Type B pancreatic cell (in vitro differentiated cells): ENCODE measurements at regions not wholly inside any gene's neighbourhood (a gene's known extent, or its start where the extent isn't known, plus 50 kb on each side); places are given as distances from the start of the nearest gene placed in this dataset.
"Not testable (repeated sequence)": the region's sequence is repeated elsewhere in the genome, so short reads cannot be mapped to it uniquely, and the experiment has no call there.

Experiments used
- DNase-seq: peaks from one replicate; pipeline ENCODE4 v3.0.0; 2021; ENCODE audit warnings: mixed read lengths; ENCODE audit not compliant: unreplicated experiment; ENCODE audit errors: extremely low spot score
- H3K27ac Mint-ChIP-seq: 2 replicates; pipeline ENCODE4 v1.8.0; 2021; ENCODE audit warnings: mild to moderate bottlenecking, mixed read lengths
- H3K27me3 Mint-ChIP-seq: 2 replicates; pipeline ENCODE4 v1.8.0; 2021; ENCODE audit warnings: mixed read lengths
- H3K36me3 Mint-ChIP-seq: 2 replicates; pipeline ENCODE4 v1.8.0; 2021; ENCODE audit warnings: mixed read lengths
- H3K4me1 Mint-ChIP-seq: one replicate; pipeline ENCODE4 v1.8.0; 2021; ENCODE audit warnings: mixed read lengths; ENCODE audit not compliant: unreplicated experiment
- H3K4me3 Mint-ChIP-seq: 2 replicates; pipeline ENCODE4 v1.8.0; 2021; ENCODE audit warnings: mild to moderate bottlenecking, mixed read lengths
- H3K9me3 Mint-ChIP-seq: 2 replicates; pipeline ENCODE4 v1.8.0; 2021; ENCODE audit warnings: mixed read lengths
- TF ChIP-seq, protein P1 (sequence below): fragments of 200-600 bp; sonication (generic); conservative IDR thresholded peaks from 2 replicates; pipeline ENCODE4 v1.5.0; 2021; ENCODE audit warnings: antibody characterized with exemption, mild to moderate bottlenecking

DNA sequence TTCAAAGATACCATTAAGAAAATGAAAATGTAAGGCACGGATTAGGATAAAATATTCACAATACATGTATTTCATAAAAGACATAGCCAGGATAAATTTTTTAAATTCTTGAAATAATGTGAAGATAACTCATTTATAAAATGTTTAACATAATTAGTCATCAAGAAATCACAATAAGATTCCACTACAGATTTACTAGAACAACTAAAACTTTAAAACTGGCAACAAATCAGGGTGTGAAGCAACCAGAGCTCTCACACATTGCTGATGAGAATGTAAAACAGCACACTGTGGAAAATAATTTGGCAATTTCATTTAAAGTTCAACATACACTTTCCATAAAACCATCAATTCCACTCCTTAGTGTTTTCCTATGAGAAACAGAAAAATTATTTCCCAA, 89.6 kb upstream of the UBE2E3 start:
- H3K27ac Mint-ChIP-seq = no peak overlapping the region
- H3K27me3 Mint-ChIP-seq = no peaks in the 10 kb centered on the region
- H3K4me3 Mint-ChIP-seq = no peak overlapping the region

DNA sequence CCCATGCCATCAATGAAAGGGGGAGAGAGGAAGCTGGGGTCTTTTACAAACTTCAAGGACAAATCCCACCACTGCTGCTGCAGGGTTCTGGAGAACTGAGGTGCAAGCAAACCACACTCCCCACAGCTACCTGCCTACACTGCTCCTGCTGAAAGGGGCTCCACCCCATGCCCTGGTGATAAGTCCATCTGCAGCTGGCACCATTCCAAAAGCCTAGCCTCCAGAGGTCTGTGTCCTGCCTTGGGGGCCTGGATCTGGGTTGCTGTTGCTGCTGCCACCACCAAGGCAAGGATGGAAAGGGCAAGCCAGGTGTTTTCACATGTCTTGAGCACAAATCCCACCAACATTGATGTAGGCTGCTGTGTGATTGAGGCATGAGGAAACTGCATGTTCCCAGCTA, 97.4 kb upstream of the UBE2E3 start:
- TF ChIP-seq, protein P1, sequence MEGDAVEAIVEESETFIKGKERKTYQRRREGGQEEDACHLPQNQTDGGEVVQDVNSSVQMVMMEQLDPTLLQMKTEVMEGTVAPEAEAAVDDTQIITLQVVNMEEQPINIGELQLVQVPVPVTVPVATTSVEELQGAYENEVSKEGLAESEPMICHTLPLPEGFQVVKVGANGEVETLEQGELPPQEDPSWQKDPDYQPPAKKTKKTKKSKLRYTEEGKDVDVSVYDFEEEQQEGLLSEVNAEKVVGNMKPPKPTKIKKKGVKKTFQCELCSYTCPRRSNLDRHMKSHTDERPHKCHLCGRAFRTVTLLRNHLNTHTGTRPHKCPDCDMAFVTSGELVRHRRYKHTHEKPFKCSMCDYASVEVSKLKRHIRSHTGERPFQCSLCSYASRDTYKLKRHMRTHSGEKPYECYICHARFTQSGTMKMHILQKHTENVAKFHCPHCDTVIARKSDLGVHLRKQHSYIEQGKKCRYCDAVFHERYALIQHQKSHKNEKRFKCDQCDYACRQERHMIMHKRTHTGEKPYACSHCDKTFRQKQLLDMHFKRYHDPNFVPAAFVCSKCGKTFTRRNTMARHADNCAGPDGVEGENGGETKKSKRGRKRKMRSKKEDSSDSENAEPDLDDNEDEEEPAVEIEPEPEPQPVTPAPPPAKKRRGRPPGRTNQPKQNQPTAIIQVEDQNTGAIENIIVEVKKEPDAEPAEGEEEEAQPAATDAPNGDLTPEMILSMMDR = no peak
- Mint-ChIP-seq H3K9me3 (no peaks in the 10 kb centered on the region), H3K4me1 (no peaks in the 10 kb centered on the region)

More for the DNA sequence above, 89.6 kb upstream of the UBE2E3 start:
- Mint-ChIP-seq H3K4me1 (no peaks in the 10 kb centered on the region), H3K9me3 (no peaks in the 10 kb centered on the region), H3K36me3 (no peaks in the 10 kb centered on the region)
- TF ChIP-seq, protein P1 = no peak
- no peak for DNase-seq

GRCh38 chr2:180876506-180876905, 103.9 kb upstream of the UBE2E3 start:
- no peak for DNase-seq
- TF ChIP-seq, protein P1 = no peak
- H3K27ac Mint-ChIP-seq = no peak overlapping the region
- no peaks in the 10 kb centered on the region for H3K36me3 Mint-ChIP-seq
- H3K4me3 Mint-ChIP-seq = no peak overlapping the region
- no peaks in the 10 kb centered on the region for H3K27me3 Mint-ChIP-seq
- H3K4me1 Mint-ChIP-seq = no peaks in the 10 kb centered on the region
- no peaks in the 10 kb centered on the region for H3K9me3 Mint-ChIP-seq

More for the DNA sequence above, 97.4 kb upstream of the UBE2E3 start:
- Mint-ChIP-seq H3K36me3 (no peaks in the 10 kb centered on the region), H3K27ac (no peak overlapping the region), H3K27me3 (no peaks in the 10 kb centered on the region), H3K4me3 (no peak overlapping the region)
- no peak for DNase-seq

DNA sequence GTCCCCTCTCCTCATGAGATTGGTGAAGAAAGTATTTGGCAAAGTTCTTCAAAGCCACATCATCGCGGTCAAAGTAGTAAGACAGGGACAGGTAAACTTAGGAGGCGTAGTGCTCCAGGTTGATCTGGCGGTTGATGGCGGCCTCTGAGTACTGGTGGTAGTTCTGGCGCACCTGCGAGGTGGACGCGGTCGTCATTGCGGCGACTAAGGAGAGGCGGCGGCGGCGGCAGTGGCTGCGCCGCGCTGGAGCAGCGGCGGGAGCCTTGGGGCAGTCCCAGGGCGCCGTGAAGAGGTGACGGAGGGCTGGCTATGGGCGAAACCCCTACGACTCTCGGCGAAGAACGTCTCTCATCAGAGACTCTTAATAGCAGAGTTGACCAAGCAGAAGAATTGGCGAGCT, 107.2 kb upstream of the UBE2E3 start:
- H3K27me3 Mint-ChIP-seq = no peaks in the 10 kb centered on the region
- no peak for DNase-seq
- no peaks in the 10 kb centered on the region for H3K4me1 Mint-ChIP-seq
- no peaks in the 10 kb centered on the region for H3K9me3 Mint-ChIP-seq
- H3K36me3 Mint-ChIP-seq = no peaks in the 10 kb centered on the region
- TF ChIP-seq, protein P1 = no peak
- H3K27ac Mint-ChIP-seq = no peak overlapping the region
- H3K4me3 Mint-ChIP-seq = no peak overlapping the region

DNA sequence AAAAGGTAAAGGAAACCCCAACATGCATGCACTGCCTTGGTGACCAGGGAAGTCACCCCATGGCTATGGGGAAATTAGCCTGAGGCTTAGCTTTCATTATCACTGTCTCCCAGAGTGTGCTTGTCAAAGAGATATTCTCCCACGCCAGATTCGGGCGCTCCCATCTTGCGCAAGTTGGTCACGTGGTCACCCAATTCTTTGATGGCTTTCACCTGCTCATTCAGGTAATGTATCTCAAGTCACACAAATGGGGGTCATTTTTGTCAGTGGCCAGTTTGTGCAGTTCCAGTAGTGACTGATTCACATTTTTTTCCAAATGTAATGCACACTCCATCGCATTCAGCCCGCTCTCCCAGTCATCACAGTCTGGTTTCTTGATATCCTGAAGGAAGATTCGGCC, 107.6 kb upstream of the UBE2E3 start:
- not testable (repeated sequence) for H3K4me3 Mint-ChIP-seq, H3K27me3 Mint-ChIP-seq, DNase-seq, H3K36me3 Mint-ChIP-seq, H3K4me1 Mint-ChIP-seq, H3K9me3 Mint-ChIP-seq, H3K27ac Mint-ChIP-seq

- TF ChIP-seq, protein P1 = no peak
- Mint-ChIP-seq H3K4me3 (no peak overlapping the region), H3K4me1 (no peaks in the 10 kb centered on the region), H3K27me3 (no peaks in the 10 kb centered on the region), H3K36me3 (no peaks in the 10 kb centered on the region), H3K27ac (no peak overlapping the region), H3K9me3 (no peaks in the 10 kb centered on the region)
- DNase-seq = no peak
Measured at GRCh38 chr2:180872255-180872654, 108.2 kb upstream of the UBE2E3 start.
